ENCODE measurements at regions not wholly inside any gene's neighbourhood (a gene's known extent, or its start where the extent isn't known, plus 50 kb on each side); places are given as distances from the start of the nearest gene placed in this dataset.

GRCh38 chr2:236959876-236960275, 125.8 kb upstream of the COPS8 start:
- no peak for DNase-seq (ENCODE audit: low read depth in 3 of 3, low spot score in 2 of 3)

DNA sequence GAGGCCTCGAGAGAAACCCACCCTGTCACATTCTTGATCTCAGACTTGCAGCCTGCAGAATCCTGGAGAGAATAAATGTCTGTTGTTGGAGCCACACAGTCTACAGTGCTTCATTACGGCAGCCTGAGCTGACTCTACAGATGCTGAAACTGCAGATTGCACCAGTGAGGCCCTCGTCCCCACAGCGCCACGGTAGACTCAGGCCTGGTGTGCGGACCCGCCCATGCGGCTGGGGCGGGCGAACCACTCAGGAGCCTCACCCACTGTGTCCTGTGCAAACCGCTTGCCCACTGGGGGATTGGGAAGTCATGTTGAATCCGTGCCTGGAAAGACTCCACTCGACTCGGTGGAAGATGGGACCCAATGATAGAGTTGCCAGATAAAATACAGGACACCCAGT, 125.2 kb upstream of the COPS8 start:
- no peak for DNase-seq (ENCODE audit: low read depth in 3 of 3, low spot score in 2 of 3)

DNA sequence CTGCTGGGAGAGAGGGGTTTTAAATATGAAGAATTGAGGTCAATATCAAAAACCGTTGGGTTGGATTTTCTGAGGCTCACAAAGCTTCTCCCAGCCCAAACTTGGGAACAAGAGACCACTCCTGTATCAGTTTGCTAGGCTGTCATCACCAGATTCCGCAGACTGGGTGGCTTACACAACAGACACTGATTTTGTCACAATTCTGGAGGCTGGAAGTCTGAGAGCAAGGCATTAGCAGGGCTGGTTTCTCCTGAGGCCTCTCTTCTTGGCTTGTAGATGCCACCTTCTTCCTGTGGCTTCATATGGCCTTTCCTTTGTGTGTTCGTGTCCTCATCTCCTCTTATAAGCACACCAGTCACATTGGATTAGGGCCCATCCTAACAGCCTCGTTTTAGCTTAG, 122.9 kb upstream of the COPS8 start:
- no peak for DNase-seq (ENCODE audit: low read depth in 3 of 3, low spot score in 2 of 3)

GRCh38 chr2:236963631-236964182, 122.0 kb upstream of the COPS8 start:
- no peak for DNase-seq (ENCODE audit: low read depth in 3 of 3, low spot score in 2 of 3)

DNA sequence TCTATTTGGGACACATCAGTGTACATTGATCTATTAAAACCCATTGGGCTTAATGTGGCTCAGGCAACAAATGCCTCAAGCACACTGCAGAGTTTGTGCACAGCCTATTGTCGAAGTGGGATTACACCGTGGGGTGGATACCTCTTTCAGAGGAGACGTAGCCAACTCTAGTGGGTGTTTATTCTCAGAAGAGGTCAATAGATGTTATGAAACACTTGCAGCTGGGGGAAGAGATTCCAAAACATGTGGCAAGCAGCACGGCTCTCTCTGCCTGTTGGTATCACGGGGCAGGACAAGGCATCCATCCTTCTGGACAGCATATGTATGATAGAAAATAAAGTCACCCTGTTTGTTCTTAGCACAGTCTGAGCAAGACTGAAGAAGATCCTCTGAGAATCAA, 121.4 kb upstream of the COPS8 start:
- DNase-seq (ENCODE audit: low read depth in 3 of 3, low spot score in 2 of 3): no peak

GRCh38 chr2:236965021-236965840, 120.5 kb upstream of the COPS8 start:
- DNase-seq (ENCODE audit: low read depth in 3 of 3, low spot score in 2 of 3): no peak

GRCh38 chr2:236965841-236966096, 119.9 kb upstream of the COPS8 start:
- DNase-seq (ENCODE audit: low read depth in 3 of 3, low spot score in 2 of 3): no peak

- DNase-seq (ENCODE audit: low read depth in 3 of 3, low spot score in 2 of 3): no peak
Observed at GRCh38 chr2:236967499-236967783, 118.2 kb upstream of the COPS8 start.

DNA sequence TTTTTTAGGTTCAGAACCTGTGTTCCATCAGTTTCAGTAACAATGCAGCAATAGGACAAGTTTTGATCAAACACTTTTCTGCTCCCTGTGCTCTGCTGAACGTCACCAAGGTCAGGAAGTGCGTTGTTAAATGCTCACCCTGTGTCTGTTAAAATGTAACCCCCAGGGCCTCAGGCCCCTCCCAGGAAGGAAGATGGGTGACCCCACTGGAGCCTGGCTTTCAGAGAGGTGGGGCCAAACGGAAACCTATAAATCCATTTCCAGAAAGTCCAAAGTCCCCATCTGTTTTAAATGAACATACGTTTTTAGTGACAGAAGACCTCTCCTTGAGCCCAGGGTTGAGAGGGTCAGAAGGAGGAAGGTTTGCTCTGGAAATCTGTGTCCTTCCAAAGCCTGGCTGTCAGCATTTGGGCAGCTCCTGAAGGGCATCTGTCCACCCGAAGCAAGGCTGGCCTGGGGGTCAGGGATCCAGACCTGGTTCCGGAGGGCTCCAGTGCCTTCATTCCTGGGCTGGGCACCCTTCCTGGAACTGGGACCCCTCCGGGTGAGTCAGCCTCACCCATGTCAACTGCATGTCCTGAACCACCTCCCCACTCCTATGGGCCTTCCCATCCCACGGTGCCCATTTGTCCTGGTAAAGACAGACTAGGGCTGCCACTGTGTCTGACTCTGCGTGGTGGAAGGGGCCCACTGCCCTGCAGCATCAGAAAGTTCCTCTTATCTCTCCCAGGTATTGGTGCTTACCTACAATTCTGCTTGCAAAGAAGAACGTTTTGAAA, 117.4 kb upstream of the COPS8 start:
- no peak for DNase-seq (ENCODE audit: low read depth in 3 of 3, low spot score in 2 of 3)

GRCh38 chr2:236968880-236969534, 116.7 kb upstream of the COPS8 start:
- no peak for DNase-seq (ENCODE audit: low read depth in 3 of 3, low spot score in 2 of 3)

- no peak for DNase-seq (ENCODE audit: low read depth in 3 of 3, low spot score in 2 of 3)
Observed at GRCh38 chr2:236969767-236970655, 115.7 kb upstream of the COPS8 start.

- no peak for DNase-seq (ENCODE audit: low read depth in 3 of 3, low spot score in 2 of 3)
Observed at GRCh38 chr2:236970656-236971010, 115.1 kb upstream of the COPS8 start.

DNA sequence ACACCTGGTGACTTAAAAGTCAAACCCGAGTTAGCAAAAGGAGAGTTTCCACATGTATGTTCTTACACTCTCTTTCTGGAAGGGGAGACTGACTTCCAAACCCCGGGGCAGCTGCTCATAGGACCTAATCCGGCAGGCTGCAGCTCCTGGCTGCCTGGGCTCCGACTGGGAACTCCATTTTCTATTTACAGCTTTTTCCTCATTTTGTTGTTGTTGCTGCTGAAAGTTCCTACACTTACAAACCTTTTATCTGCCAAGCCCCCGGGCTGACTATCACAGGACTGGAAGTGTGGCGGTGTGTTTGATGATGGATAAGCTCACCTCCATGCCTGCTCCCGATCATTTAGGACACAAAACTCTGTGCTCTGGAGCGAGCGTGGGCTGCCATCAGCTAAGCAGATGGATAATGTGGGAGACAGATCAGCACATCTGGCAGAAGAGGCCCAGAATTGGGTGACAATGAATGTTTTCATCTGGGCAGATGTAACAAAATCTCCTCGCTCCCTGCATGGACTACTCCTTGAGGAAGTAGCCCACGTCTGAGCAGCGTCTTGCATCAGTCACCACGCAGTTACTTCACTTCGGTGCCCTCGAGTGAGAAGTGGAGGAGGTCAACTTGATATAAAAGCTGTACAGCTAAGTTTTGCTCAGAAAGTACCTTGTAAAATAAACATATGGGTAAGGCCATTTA, 114.4 kb upstream of the COPS8 start:
- no peak for DNase-seq (ENCODE audit: low read depth in 3 of 3, low spot score in 2 of 3)

GRCh38 chr2:236971919-236972381, 113.7 kb upstream of the COPS8 start:
- no peak for DNase-seq (ENCODE audit: low read depth in 3 of 3, low spot score in 2 of 3)

DNA sequence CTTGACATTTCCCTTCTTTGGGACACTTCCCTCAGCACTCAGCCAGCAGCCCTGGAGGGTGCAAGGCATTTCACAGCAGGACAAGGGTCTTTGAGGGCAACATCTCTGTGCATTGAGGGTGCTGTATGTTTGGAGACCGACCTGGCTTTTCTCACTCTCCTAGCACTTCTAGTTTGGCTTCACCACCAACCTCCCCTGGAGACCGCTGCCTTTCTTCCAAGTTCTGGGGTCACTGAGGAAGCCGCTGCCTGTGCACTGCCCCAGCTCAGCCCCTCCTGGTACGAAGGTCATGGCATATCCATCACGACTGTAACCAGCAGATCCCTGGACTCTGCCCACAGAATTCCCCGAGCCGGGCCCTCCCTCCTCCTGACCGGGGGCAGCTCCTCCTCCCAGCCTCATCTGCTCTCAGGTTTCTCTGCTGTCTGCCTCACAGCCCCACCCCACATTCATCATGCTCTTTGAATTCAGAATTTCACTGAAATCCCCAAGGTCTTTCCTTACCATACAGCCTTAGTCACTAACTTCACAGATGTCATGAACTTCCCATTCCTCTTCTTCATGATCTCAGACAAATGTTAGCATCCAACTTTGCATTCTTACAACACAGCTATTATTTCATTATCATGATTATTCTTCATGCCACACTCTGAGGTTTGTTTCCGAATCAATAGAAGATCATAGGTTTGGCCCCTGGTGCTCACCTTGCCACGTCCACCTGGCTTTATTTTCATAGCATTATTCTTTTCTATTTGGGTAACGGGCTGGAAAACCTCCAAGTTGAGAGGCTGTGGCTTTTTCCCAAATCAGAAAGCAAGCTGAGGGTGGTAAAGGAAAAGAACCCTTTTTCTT, 113.0 kb upstream of the COPS8 start:
- no peak for DNase-seq (ENCODE audit: low read depth in 3 of 3, low spot score in 2 of 3)

DNA sequence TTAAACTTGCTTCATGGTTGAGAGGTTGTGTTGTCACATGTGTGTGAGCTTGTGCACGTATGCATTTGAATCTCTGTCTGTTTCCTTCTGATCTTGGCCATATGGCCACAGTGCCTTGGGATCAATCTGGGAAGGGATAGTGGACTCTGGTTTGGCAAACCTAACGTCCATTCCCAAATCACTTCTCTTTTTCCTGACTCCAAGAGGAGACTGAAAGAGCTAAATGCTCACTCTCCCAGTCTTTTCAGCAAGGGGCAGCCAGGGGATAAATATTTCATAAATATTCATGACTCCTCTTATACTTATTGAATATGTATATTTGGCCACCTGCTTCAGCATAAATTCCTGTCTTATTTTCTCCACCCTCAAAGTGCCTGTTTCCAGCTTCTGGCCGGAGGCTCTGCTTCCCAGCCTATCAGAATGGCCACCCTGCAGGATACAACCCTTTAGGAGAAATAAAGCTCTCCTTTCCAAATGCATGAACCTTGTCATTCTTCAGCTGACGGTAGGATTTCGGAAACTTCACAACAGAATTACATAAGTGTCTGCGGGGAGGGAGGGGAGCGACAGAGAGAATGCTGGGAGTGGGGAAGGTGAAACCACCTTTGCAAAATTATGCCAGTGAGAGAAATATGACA, 112.2 kb upstream of the COPS8 start:
- no peak for DNase-seq (ENCODE audit: low read depth in 3 of 3, low spot score in 2 of 3)

DNA sequence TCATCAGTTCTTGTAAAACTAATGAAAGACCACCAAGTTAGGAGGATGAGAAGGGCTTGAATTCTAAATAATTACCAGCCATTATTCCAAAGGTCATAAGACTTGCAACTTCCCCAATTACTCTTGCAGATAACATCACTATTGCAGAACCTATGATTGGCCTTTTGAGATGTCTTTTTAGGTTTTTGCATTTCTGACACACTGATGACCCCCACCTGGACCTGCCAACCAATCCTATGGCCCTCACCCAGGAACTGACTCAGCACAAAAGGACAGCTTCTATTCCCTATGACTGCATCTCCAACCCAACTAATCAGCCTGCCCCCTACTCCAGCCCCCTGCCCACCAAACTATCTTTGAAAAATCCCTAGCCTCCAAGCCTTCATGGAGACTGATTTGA, 111.5 kb upstream of the COPS8 start:
- no peak for DNase-seq (ENCODE audit: low read depth in 3 of 3, low spot score in 2 of 3)

- DNase-seq (ENCODE audit: low read depth in 3 of 3, low spot score in 2 of 3): no peak
Observed at GRCh38 chr2:236974752-236975151, 110.9 kb upstream of the COPS8 start.

DNA sequence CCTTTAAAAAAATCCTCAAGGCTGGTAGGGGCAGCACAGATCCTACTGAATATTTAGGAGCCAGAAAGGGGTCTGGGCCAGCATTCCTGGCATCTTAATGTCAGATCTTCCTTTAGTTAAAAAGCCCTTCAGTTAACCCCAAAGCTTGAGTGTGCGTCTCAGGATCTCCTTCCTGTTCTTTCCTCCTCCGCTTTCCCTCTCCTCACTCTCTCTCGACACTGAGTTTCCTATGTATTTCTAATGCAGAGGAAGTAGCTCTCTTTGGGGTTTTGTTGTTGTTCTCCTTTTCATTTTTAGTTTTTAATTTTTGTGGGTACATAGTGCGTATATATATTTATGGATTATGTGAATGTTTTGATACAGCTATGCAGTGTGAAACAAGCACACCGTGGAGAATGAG, 109.9 kb upstream of the COPS8 start:
- no peak for DNase-seq (ENCODE audit: low read depth in 3 of 3, low spot score in 2 of 3)
